Activated T-cell treated with anti-CD3 and anti-CD28 coated beads for 24 hours (primary cell): ENCODE measurements at regions not wholly inside any gene's neighbourhood (a gene's known extent, or its start where the extent isn't known, plus 50 kb on each side); places are given as distances from the start of the nearest gene placed in this dataset.
"Not testable (repeated sequence)": the region's sequence is repeated elsewhere in the genome, so short reads cannot be mapped to it uniquely, and the experiment has no call there.

Source experiments
- DNase-seq: peaks from one replicate; pipeline ENCODE4 v3.0.0-alpha.2; 2020; ENCODE audit warnings: low read depth

- no peak for DNase-seq
Observed at GRCh38 chr12:60195483-60195882, 599.7 kb downstream of the SLC16A7 start.

- no peak for DNase-seq
Observed at GRCh38 chr12:60196366-60196765, 600.5 kb downstream of the SLC16A7 start.

- no peak for DNase-seq
Observed at GRCh38 chr12:60197589-60197988, 601.8 kb downstream of the SLC16A7 start.

GRCh38 chr12:60201891-60202290 lies 606.1 kb downstream of the SLC16A7 start:
- DNase-seq, result no peak

- no peak for DNase-seq
Observed at GRCh38 chr12:60205500-60205899, 609.7 kb downstream of the SLC16A7 start.

GRCh38 chr12:60209521-60209920 lies 613.7 kb downstream of the SLC16A7 start:
- no peak for DNase-seq

GRCh38 chr12:60209933-60210332 lies 614.1 kb downstream of the SLC16A7 start:
- no peak for DNase-seq

- no peak for DNase-seq
Observed at GRCh38 chr12:60210756-60211155, 614.9 kb downstream of the SLC16A7 start.

- no peak for DNase-seq
Observed at GRCh38 chr12:60211244-60211643, 615.4 kb downstream of the SLC16A7 start.

- no peak for DNase-seq
Observed at GRCh38 chr12:60212159-60213000, 616.6 kb downstream of the SLC16A7 start.

- not testable (repeated sequence) for DNase-seq
Observed at GRCh38 chr12:60213272-60213671, 617.4 kb downstream of the SLC16A7 start.

GRCh38 chr12:60216226-60216625 lies 620.4 kb downstream of the SLC16A7 start:
- DNase-seq, result no peak

- DNase-seq, result no peak
Observed at GRCh38 chr12:60223242-60223641, 627.4 kb downstream of the SLC16A7 start.

- DNase-seq, result no peak
Observed at GRCh38 chr12:60225216-60226000, 629.6 kb downstream of the SLC16A7 start.

GRCh38 chr12:60227916-60228315 lies 632.1 kb downstream of the SLC16A7 start:
- no peak for DNase-seq

GRCh38 chr12:60230056-60230455 lies 634.2 kb downstream of the SLC16A7 start:
- DNase-seq, result no peak

- no peak for DNase-seq
Observed at GRCh38 chr12:60231303-60231702, 635.5 kb downstream of the SLC16A7 start.

- no peak for DNase-seq
Observed at GRCh38 chr12:60231976-60232907, 636.4 kb downstream of the SLC16A7 start.

GRCh38 chr12:60234611-60235195 lies 638.9 kb downstream of the SLC16A7 start:
- DNase-seq, result not testable (repeated sequence)

GRCh38 chr12:60235261-60235660 lies 639.4 kb downstream of the SLC16A7 start:
- no peak for DNase-seq

- DNase-seq, result not testable (repeated sequence)
Observed at GRCh38 chr12:60236416-60236815, 640.6 kb downstream of the SLC16A7 start.

- no peak for DNase-seq
Observed at GRCh38 chr12:60240891-60241290, 645.1 kb downstream of the SLC16A7 start.
